AG08396 (cell line): ENCODE measurements at regions not wholly inside any gene's neighbourhood (a gene's known extent, or its start where the extent isn't known, plus 50 kb on each side); places are given as distances from the start of the nearest gene placed in this dataset.

Experiments
- DNase-seq: peaks from one replicate; pipeline ENCODE4 v3.0.0; 2012; ENCODE audit warnings: low spot score, mixed read lengths

DNA sequence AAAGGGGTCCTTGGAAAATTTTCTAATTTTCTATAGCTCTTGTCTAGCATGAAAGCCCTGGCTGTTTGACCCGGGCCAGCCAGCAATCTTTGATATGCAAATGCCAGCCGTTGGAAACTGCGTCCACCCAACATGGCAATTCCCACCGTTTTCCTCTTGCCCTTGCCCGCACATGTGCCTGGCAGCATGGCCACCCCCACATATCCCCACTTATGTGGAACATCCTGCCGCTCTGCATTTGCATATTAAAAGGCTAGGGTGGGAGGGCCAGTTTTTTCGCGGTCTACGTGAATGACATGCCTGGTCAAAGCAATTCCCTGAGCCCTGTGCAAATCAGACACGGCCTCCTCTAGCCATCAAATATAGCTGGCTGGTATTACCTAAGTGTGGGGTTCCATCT is 110.3 kb upstream of the TDRD3 start:
- DNase-seq, result no peak

DNA sequence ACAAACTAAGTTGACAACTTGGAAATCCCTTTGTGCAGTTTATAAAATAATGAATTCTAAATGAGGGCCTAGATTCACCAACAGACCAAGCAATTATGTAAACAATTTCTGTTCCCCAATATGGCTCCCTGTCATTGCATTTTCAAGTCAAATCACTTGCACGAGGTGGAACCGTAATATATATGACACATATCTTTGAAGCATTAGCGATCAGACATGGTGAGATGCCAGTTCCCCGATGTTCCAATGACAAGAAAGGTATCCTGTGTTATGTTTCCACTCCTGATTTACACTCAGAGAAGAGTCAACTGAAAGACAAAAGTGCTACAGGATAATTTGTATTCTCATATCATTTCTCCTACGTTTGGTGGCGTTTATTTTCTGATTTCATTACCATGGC is 108.5 kb upstream of the TDRD3 start:
- DNase-seq, result no peak

DNA sequence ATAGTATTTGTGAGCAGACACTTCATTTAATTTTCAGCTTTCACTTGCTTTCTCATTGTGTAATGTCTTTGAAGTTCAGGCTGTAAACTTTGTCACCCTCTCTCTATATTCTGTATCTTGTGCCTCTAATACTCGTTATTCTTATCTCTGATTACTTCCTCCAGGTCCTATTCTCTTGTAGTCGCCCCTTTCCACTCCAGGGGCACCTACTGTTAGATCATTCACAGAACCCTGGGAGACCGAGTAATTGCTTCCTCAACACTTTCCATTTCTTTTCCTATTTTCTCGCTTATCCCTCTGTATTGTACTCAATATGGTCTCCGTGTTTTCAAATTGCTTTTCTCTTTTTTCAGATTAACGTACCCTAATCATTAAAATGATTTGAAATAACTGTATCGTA is 93.9 kb upstream of the TDRD3 start:
- DNase-seq, result no peak

DNA sequence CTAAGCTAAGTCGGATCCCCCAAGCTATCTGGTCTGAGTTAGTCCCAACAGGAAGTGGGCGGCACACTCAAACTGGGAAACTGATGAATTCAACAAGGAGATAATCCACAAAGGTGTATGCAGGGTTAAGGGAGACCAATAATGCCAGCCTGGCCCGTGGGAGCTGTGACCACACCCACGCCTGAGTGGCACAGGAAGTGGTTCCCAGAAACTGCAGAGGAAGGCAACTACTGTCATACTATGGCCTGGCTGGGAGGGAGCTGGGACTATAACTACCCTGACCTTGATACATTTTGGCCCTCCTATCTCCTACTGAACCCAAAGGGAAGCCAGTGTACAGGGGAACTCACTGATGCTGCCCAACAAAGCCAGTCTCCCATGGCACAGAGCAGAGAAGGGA is 85.5 kb upstream of the TDRD3 start:
- no peak for DNase-seq

DNA sequence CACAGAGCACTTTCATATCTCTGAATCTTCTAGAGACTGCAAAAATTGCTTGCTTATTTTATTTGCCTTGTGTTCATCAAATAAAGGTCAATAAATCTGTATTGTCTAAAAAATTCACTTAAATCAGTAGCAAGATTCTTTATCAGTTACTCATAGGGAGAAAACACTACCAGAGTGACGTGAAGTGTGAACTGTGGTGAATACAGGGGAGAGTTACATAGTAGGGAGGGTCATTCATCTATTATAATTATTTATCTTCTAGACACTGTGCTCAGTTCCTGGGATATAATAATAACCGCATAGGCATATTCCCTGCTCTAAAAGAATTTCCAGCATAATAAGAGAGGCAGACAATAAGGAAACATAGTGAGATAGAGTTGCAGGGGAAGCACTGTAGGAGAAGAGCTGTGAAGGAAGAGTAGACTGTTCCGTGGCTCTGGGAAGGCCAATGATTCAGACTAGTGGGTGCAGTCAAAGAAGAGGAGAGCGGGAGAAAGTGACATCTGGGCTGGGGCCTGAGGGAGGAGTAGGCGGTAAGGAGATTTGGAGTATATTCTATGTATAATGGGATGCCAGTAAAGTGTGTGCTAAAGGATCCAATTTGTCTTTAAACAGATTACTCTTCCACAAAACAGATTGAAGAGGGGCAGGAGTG is 84.0 kb upstream of the TDRD3 start:
- DNase-seq, result no peak

DNA sequence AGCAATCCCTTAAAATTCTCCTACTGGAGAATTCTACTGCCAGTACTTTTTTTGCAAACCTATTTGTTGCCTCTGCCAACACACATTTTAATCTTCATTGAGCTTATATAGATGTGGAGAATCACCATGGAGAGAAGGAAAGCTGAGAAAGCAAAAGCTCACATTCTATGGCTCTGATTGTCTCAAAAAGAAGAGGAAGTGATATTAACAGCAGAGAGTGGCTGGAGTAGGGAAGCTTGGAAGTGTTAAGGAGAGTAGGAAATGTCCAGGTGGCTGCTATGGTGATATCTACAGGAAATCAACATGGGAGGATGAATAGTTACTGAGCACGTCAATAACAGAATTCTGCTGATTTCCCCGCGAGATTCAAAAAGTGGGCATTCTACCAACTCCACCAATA is 78.8 kb upstream of the TDRD3 start:
- DNase-seq, result no peak

- DNase-seq, result no peak
These were observed 72.9 kb upstream of the TDRD3 start for GRCh38 chr13:60324131-60324530.

DNA sequence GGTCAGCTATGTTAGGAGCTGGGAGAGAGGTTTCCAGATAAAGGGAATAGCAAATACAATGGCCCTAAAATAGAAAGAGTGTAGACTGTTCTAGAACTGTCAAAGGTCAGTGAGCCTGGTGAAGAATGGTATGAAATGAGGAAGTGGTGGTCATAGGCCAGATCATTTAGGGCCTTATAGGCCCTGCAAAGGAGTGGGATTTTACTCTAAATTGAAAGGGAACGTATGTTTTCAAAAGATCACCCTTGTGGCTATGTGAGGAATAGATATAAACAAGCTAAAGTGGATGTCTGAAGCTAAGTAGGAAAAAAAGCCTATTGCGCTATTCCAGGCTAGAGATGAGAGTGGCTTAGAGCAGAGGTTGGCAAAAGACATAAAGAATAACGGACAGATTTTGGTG is 70.7 kb upstream of the TDRD3 start:
- no peak for DNase-seq

DNA sequence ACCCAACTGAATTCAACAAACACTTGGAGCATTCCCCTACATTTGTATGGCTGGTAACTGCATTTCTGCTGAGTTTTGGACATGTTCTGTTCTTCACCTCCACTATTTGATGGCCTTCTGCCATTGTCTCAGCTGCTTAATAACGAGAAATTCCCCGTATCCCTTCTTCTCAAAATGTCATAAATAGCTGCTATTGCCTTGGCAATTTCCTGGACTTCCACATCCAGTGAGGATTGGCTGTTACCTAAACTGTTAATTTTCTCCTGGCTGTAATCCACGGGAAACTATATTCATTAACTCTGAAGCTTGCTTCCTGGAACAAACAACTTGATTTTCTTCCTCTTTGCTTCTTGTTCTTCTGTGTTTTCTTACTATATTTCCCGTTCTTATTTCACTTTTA is 69.5 kb upstream of the TDRD3 start:
- no peak for DNase-seq

- no peak for DNase-seq
These were observed 68.9 kb upstream of the TDRD3 start for GRCh38 chr13:60328073-60328472.

DNA sequence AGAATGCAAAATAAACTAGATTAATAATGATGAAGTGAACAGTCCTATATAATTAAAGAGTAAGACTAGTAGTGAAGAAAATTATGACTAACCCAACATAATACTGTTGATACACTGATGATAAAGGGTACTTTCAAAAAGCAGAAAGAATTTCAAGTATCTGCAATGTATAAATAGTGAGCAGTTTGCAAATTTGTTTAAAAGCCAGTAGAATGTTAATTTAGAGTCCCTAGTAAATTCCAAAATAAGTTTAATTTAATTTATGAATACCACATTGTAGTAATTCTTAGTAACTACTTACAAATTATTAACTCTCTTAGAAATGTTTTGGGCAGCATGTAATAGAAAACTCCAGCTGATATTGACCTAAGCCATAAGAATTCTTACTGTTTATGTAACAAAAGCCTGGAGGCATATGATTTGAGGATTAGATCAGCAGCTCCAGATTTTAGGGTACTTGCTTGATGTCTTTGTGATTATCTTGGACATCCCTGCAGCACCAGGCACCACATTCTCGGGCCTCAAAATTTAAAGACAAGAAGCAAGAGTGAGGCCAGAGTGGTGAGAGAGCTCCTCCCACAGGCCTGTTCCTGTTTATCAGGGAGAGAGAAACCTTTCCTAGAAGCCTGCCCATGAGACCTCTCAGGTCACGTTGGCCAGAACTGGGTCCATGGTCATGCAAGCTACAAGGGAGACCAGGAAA is 67.6 kb upstream of the TDRD3 start:
- peak; percentile 13 for DNase-seq

DNA sequence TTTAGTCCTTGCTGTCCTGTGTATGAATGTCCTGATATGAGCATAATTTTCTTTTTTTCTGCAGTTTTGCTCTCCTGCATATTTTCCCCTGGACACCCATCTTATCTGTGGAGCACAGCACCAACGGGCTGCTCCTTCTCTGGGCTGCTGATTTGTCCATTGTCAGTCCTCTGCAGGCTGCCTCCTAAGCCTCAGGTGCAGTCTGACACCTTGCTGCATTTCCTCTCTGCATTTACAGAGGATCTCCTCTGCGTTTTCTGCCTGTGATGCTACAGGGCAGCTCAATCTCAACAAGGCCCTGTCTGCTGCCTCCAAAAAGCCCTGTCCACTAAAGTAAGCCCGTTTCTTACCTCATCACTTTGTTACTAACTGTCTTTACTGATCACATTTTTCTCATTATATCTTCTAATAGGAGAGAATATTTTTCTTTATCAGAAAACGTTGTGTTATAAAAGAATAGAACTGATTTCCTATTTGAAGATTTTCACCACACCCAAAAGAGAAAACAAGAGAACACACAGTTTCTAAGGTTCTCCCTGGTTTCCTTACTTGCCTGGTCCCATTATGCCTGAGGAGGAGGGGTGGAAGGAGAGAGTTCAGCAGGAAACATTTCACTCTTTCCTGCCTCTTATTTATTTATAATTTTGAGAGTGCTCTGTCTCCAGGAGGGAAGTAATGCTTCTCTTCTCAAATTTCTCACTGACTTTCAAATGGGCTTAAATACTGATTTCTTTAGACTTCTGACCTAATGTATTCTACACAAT is 65.6 kb upstream of the TDRD3 start:
- no peak for DNase-seq

DNA sequence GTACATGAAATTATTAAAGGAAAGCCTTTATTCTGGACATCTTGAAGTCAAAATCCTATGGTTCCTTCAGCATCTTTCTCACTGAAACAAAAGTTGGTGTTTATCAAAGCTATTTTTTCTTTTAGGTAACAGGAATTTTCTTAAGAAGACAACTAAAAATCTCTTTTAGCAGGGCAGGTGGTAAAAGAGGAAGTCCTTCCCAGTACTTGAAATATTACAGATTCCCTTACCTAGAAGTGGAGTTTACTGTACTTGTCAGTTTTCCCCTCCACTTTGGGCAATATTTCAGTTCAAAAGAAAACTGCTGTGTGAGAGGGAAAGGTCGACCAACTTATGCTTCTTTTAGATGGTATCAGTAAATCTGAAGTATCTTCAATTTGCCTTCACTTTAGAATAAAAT is 64.3 kb upstream of the TDRD3 start:
- DNase-seq, result no peak

- no peak for DNase-seq
These were observed 62.7 kb upstream of the TDRD3 start for GRCh38 chr13:60334310-60334709.

DNA sequence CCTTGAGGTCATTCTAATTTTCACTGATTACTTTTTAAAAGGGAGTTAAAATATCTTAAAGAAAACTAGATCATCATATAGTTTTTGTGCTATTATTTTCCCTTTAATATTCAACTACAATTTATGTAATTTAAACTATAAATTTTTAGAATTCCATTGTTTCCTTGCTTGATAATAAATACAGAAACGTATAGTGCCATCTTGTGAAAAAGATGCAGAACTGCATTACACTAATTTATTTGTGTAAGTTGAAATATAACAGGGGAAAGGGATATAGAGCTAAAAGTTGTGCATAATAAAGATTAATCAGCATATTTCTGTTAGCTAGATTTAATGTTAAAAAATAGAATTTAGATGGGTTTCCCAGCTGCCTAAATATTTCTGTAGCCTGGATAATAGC is 61.5 kb upstream of the TDRD3 start:
- no peak for DNase-seq

- no peak for DNase-seq
These were observed 58.3 kb upstream of the TDRD3 start for GRCh38 chr13:60338754-60339153.

DNA sequence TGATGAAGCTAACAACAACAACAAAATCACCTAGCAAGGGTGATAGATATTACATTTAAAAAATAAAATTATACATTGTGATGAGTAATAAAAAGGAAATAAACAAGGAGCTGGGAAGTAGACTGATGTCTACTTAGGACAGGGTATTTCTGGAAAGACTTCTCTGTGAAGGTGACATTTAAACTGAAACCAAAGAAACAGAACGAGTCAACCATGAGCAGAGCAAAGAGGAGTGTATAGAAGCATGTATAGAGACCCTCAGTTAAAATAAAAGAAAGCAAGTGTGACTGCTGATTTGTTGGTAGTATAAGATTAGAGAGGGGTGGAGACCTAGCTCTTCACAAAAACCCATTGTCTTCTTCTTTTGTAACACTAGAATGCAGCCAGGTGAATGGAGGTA is 53.0 kb upstream of the TDRD3 start:
- DNase-seq, result no peak

- no peak for DNase-seq
These were observed 49.8 kb upstream of the TDRD3 start for GRCh38 chr13:60347174-60347573.
